GM18505 (cell line): ENCODE measurements at regions not wholly inside any gene's neighbourhood (a gene's known extent, or its start where the extent isn't known, plus 50 kb on each side); places are given as distances from the start of the nearest gene placed in this dataset.

ENCODE experiments used
- ATAC-seq: cut with Tn5 transposase; IDR thresholded peaks from one replicate; pipeline ENCODE4 v1.9.1; 2021; ENCODE audit not compliant: unreplicated experiment
- POLR2A ChIP-seq: IDR thresholded peaks from 4 replicates; pipeline ENCODE4 v1.6.1; 2011; ENCODE audit warnings: borderline replicate concordance; ENCODE audit not compliant: insufficient read depth, insufficient read length; ENCODE audit errors: extremely low read depth

DNA sequence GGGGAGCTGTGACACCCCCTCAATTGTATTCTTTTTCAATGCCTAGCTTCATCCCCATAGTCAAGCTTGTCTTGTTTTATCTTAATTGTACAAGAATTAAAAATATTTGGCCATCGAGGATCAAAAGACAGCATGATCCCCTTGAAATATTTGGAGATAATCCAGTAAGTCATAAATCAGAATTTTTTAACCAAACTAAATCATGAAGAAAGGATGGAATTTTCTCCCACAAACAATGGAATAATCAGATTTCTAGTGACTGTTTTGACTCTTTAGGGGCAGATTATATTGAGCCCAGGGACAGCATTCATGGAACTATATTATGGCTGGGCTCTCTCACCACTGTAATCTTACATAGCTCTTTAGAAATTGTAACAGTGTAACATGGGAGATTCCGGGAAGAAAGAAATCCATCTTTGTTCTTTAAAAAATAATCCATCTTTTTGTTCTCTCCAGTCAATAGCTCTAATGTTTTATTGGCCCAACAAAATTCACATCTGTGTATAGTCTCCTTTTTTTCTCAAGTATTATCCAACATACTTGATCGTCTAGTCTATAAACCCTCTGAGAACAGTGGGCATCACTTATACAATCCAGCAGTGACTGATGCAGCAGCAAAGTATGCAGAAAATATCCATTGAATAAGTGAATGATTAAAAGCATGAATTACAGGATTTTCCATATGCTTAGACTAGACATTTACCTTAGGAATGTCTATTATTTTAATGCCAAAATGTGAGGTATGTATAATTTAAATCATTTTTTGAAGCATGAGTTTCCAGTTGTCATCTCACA is 277.0 kb upstream of the PLSCR5 start:
- TF ChIP-seq POLR2A = no peak
- no peak for ATAC-seq

GRCh38 chr3:146881356-146881755 is 276.2 kb upstream of the PLSCR5 start:
- no peak for TF ChIP-seq POLR2A
- no peak for ATAC-seq

DNA sequence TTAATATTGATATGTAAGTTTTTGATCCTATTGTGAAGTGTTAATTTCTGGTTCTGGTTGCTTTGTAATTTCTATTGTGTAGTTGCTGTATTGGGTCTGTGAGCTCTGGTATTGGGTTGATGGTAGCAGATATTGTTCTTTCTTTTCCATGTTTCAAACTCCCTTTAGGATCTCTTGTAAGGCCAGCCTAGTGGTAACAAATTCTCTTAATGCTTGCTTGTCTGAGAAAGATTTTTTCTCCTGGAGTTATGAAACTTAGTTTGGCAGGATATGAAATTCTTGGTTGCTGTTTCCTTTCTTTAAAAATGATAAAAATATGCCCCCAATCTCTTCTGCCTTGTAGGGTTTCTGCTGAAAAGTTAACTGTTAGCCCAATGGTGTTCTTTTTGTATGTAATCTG is 268.6 kb upstream of the PLSCR5 start:
- no peak for ATAC-seq
- no peak for TF ChIP-seq POLR2A

DNA sequence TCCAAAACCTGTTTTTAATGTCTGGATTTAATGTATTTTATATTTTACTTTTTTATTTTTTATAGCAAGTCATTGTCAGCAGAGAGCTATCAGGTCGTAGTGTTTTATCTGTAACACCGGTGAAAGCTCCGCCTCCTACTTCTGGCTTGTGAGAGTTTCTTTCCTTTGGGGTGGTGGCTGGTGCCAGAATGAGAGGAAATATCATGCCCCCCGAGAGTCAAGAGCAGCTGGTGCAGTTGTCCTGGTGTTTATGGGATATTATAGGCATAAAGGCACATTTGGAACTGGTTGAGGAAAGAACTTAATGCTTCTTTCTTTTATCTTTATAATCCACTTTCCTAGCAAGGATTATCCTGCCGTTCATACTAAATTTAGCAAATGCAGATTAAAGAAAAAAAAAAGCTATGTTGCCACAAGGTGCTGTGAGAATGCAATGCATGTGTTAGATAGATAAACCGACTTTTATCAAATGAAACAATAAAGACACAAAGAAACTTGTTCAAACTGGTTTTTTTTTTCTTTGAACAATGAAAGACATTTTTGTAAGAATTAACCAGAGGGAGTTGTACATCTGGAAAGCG is 260.1 kb upstream of the PLSCR5 start:
- no peak for ATAC-seq
- no peak for TF ChIP-seq POLR2A

- no peak for TF ChIP-seq POLR2A
- ATAC-seq = no peak
These were observed 256.1 kb upstream of the PLSCR5 start for GRCh38 chr3:146861262-146861661.

- TF ChIP-seq POLR2A = no peak
- ATAC-seq = no peak
These were observed 249.4 kb upstream of the PLSCR5 start for GRCh38 chr3:146854523-146854922.

DNA sequence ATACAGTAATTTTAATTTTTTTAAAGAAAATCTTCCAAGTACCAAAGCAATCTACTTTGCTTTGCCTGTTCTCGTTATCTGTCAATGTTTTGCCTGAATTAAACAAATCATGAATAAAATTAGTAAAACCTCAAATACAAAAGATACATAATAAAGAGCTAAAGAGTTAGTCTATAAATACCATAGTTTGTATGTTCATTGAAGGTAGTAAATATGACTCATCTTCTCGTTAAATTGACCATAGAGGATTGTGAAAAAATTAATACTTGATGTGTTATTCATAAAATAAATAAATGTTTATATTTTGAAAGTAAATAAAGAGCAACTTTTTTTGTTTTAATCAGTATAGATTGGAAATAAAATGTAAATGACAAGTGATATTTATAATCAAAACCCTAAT is 246.5 kb upstream of the PLSCR5 start:
- no peak for TF ChIP-seq POLR2A
- no peak for ATAC-seq

GRCh38 chr3:146845361-146845760 is 240.2 kb upstream of the PLSCR5 start:
- ATAC-seq = no peak
- no peak for TF ChIP-seq POLR2A

DNA sequence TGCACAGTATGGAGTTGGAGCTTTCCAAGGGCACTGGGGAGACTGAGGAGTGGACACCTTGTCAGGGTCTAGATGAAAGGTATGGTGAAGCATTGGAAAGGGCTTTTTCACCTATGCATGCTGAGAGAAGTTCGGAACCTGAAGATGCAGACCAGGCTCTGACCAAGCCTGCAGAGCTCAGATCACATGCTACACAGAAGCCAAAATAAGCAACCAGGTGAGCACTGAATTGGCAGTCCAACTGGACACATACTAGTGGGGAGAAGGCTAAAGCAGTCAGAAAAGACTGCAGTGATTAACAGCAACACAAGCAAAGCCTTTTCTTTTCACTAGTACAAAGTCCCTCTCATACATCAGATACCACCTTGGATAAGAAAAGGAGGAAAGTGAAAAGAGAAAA is 238.3 kb upstream of the PLSCR5 start:
- ATAC-seq = no peak
- no peak for TF ChIP-seq POLR2A

DNA sequence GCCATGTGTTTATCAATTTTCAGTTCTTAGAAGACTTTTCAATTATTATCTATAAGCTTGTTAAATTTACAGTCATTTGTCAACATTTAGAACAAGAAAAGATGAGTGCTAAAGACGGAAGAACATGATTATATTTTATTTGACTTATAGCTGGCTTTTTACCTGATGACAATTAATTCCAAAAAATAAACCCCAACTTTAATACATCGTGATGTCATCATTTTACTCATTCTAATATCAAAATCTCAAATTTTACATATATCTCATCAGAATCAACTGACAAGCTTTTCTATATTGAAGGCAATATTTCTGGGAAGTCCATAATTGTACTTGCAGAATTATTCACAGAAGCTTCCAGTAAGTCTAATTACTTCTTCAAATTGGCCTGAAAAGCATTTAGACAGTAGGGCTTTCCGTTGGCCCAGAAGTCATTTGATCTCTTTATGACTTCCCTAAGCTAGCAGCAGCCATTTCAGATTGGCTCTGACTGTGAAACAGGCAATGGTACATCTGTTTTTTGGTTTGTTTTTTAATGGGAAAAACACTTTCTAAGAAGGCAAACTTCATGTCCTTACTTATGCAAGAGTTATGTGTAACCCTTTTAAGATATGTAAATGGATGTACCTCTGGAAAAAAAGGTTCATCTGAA is 234.7 kb upstream of the PLSCR5 start:
- TF ChIP-seq POLR2A = no peak
- ATAC-seq = no peak

DNA sequence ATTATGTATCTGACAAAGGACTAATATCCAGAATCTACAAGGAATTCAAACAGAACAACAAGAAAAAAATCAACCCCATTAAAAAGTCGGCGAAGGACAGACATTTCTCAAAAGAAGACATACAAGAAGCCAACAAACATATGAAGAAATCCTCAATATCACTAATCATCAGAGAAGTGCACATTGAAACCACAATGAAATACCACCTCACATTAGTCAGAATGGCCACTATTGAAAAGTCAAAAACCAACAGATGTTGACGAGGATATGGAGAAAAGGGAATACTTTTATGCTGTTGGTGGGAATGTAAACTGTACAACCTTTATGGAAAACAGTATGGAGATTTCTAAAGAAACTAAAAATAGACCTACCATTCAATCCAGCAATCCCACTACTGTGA is 233.1 kb upstream of the PLSCR5 start:
- TF ChIP-seq POLR2A = no peak
- no peak for ATAC-seq

DNA sequence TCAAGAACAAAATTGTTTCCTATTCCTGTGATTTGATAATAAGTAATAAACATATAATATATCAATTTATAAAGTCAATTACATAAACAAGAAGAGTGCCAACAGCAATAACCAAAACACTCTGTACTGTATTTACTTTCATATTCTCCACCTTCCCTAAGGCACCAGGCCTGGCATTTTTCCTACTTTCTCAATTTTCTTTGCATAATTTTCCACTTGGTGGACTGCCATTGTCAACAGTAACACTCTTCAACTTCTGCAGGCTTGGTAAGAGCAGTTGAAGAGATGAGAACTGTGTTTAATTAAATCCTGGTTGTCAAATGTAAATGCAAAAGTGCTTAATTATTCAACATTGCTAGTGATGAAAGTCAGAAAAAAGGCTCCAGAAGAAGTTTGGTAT is 229.8 kb upstream of the PLSCR5 start:
- ATAC-seq = no peak
- no peak for TF ChIP-seq POLR2A

DNA sequence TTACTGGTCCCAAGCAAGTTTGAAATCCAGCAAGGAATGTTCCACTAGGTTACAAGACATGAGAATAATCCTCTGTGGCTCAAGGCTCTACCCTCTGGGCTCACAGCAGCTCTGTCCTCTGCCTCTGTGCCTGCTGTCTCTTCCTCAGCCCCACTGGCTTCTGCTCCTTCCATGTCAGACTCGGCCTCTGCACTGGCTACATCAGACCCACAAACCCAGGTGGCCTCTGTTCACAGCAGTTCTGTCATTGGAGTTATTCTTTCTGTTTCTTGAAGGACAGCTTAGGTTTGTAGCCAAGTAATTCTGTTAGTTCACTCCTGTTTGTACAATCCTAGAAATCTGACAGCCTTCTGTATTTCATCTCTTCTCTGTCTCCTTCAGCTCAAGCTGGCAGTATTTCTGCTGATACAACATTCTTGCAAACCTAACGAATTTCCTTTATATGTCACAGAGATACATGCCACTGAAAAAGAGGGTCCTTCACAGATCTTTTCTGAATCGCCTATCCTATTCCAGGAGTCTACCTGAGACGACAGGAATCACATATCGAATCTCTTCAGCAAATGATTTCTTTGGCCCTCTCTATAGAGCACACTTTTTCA is 227.8 kb upstream of the PLSCR5 start:
- TF ChIP-seq POLR2A = no peak
- no peak for ATAC-seq

DNA sequence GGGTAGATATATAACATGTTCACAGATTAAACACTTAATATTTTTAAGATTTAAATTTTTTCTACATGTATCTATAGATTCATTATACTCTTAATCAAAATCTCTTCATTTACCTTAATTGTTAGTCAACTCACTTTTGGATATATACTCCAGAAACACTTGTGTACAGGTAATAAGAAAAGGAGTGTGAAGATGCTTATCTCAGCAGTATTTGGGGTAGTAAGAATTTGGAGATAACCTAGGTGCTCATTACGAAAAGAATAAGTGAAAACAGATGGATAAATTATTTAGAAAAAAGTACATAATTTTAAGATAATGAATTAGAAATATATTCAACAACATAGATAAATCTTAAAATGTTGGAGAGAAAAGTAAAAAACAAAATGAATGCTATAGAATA is 226.5 kb upstream of the PLSCR5 start:
- no peak for ATAC-seq
- TF ChIP-seq POLR2A = no peak
